Suprapubic skin (tissue), 4 donors: ENCODE measurements at regions not wholly inside any gene's neighbourhood (a gene's known extent, or its start where the extent isn't known, plus 50 kb on each side); places are given as distances from the start of the nearest gene placed in this dataset.

Source experiments
- POLR2A ChIP-seq, 2 donors: fragments of 450-650 bp; IDR thresholded peaks; one replicate each; pipeline ENCODE4 v1.6.1; 2017; ENCODE audit warnings: antibody characterized with exemption in 2 of 2, mild to moderate bottlenecking in 2 of 2, moderate library complexity in 2 of 2
- POLR2AphosphoS5 ChIP-seq, 3 donors: sonication (generic); formaldehyde crosslinking; IDR thresholded peaks; one replicate each; pipeline ENCODE4 v1.6.1; 2017; ENCODE audit warnings: antibody characterized with exemption in 3 of 3
- TF ChIP-seq, protein P1 (sequence below), 2 donors: fragments of 200-600 bp in 1 of 2; fragments of 450-650 bp in 1 of 2; sonication (generic) in 1 of 2; IDR thresholded peaks; one replicate each; pipeline ENCODE4 v1.5.1; 2016 to 2019; ENCODE audit warnings: antibody characterized with exemption in 2 of 2, mild to moderate bottlenecking in 1 of 2, moderate library complexity in 1 of 2

DNA sequence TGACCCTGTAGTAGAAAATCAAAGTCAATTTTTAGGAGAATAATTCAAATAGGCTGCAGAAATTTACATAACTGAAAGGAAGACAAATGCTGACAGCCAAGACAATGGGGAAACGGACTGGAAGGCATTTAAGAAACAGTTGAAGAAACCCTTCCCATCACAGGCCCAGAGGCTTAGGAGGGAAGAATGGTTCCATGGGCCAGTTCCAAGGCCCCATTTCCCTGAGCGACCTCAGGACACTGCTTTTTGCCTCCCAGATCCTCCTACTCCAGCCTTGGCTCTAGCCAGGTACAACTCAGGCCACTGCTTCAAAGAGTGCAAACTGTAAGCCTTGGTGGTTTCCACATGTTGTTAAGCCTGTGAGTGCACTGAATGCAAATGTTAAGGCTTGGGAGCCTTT is 184.1 kb upstream of the SGCD start:
- TF ChIP-seq, protein P1, sequence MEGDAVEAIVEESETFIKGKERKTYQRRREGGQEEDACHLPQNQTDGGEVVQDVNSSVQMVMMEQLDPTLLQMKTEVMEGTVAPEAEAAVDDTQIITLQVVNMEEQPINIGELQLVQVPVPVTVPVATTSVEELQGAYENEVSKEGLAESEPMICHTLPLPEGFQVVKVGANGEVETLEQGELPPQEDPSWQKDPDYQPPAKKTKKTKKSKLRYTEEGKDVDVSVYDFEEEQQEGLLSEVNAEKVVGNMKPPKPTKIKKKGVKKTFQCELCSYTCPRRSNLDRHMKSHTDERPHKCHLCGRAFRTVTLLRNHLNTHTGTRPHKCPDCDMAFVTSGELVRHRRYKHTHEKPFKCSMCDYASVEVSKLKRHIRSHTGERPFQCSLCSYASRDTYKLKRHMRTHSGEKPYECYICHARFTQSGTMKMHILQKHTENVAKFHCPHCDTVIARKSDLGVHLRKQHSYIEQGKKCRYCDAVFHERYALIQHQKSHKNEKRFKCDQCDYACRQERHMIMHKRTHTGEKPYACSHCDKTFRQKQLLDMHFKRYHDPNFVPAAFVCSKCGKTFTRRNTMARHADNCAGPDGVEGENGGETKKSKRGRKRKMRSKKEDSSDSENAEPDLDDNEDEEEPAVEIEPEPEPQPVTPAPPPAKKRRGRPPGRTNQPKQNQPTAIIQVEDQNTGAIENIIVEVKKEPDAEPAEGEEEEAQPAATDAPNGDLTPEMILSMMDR (IDR thresholded peaks at IDR 0.05) = no peak
- TF ChIP-seq POLR2A (IDR thresholded peaks at IDR 0.05) (no peak), POLR2AphosphoS5 (IDR thresholded peaks at IDR 0.05) (no peak)
